HEK293 (cell line): ENCODE measurements at regions not wholly inside any gene's neighbourhood (a gene's known extent, or its start where the extent isn't known, plus 50 kb on each side); places are given as distances from the start of the nearest gene placed in this dataset.
"Not testable (repeated sequence)": the region's sequence is repeated elsewhere in the genome, so short reads cannot be mapped to it uniquely, and the experiment has no call there.

ENCODE experiments used
- CTCF ChIA-PET: fragments of 350-600 bp; formaldehyde crosslinking; extraction: SDS; loops from one replicate; lab custom pipeline; 2021; ENCODE audit warnings: antibody characterized with exemption; lab: Yijun Ruan, JAX
- POLR2A ChIA-PET: fragments of 300-600 bp; formaldehyde crosslinking; extraction: SDS; loops from one replicate; lab custom pipeline; 2020; ENCODE audit warnings: antibody characterized with exemption, inconsistent platforms; lab: Yijun Ruan, JAX
- H3K27ac ChIP-seq: fragments of 200-500 bp; sonication (Bioruptor generic); 2 replicates; pipeline ENCODE4 v1.5.1; 2014; ENCODE audit warnings: low read depth, low read length, control low read depth, inconsistent platforms; ENCODE audit errors: extremely low read depth
- H3K36me3 ChIP-seq, 2 experiments: fragments of 200-500 bp in 1 of 2; sonication (Bioruptor generic) in 1 of 2; 1 replicate in 1 of 2; 2 replicates in 1 of 2; pipeline ENCODE4 v1.5.1; 2014 to 2017; ENCODE audit warnings: inconsistent platforms in 2 of 2, low read length in 2 of 2; ENCODE audit not compliant: control insufficient read depth in 2 of 2, insufficient read depth in 1 of 2
- H3K4me1 ChIP-seq: fragments of 200-500 bp; sonication (Bioruptor generic); 2 replicates; pipeline ENCODE4 v1.5.1; 2014; ENCODE audit warnings: mild to moderate bottlenecking, low read length, inconsistent platforms; ENCODE audit not compliant: control insufficient read depth, insufficient read depth
- H3K4me3 ChIP-seq: 2 replicates; pipeline ENCODE4 v1.5.1; 2011; ENCODE audit warnings: low read depth, mild to moderate bottlenecking, control low read depth, low read length, moderate library complexity
- H3K9me3 ChIP-seq: fragments of 200-500 bp; sonication (Bioruptor generic); 2 replicates; pipeline ENCODE4 v1.5.1; 2014; ENCODE audit warnings: low read depth, low read length, inconsistent platforms; ENCODE audit not compliant: control insufficient read depth, insufficient read depth
- ELK4 ChIP-seq: IDR thresholded peaks from 2 replicates; pipeline ENCODE4 v1.6.1; 2011; ENCODE audit warnings: mild to moderate bottlenecking, low read depth, low read length, borderline replicate concordance
- KLF10 ChIP-seq: fragments of 450-650 bp; IDR thresholded peaks from 2 replicates; pipeline ENCODE4 v1.5.1; 2018; ENCODE audit warnings: missing biosample characterization, mild to moderate bottlenecking, missing genetic modification characterization
- KLF9 ChIP-seq: fragments of 450-650 bp; formaldehyde crosslinking; IDR thresholded peaks from 2 replicates; pipeline ENCODE4 v1.5.1; 2016; ENCODE audit warnings: missing biosample characterization, missing genetic modification characterization, low read depth
- PRDM10 ChIP-seq: fragments of 450-650 bp; formaldehyde crosslinking; IDR thresholded peaks from 2 replicates; pipeline ENCODE4 v1.5.1; 2016; ENCODE audit warnings: missing biosample characterization, missing genetic modification characterization
- RBAK ChIP-seq: fragments of 450-650 bp; formaldehyde crosslinking; IDR thresholded peaks from 2 replicates; pipeline ENCODE4 v1.5.1; 2016; ENCODE audit warnings: missing biosample characterization, missing genetic modification characterization
- SP7 ChIP-seq: fragments of 450-650 bp; formaldehyde crosslinking; IDR thresholded peaks from 2 replicates; pipeline ENCODE4 v1.5.1; 2016; ENCODE audit warnings: missing biosample characterization, missing genetic modification characterization
- TRIM28 ChIP-seq: IDR thresholded peaks from 2 replicates; pipeline ENCODE4 v1.6.1; 2011; ENCODE audit warnings: low read length, control low read depth, borderline replicate concordance
- ZBTB48 ChIP-seq: fragments of 450-650 bp; formaldehyde crosslinking; IDR thresholded peaks from 2 replicates; pipeline ENCODE4 v1.5.1; 2016; ENCODE audit warnings: missing biosample characterization, missing genetic modification characterization
- ZFP37 ChIP-seq: fragments of 450-650 bp; formaldehyde crosslinking; IDR thresholded peaks from 2 replicates; pipeline ENCODE4 v1.5.1; 2016; ENCODE audit warnings: missing biosample characterization, missing genetic modification characterization
- ZNF140 ChIP-seq: fragments of 450-650 bp; formaldehyde crosslinking; IDR thresholded peaks from 2 replicates; pipeline ENCODE4 v1.5.1; 2016; ENCODE audit warnings: missing biosample characterization, missing genetic modification characterization
- ZNF311 ChIP-seq: fragments of 450-650 bp; formaldehyde crosslinking; IDR thresholded peaks from 2 replicates; pipeline ENCODE4 v1.5.1; 2017; ENCODE audit warnings: missing biosample characterization, missing genetic modification characterization, borderline replicate concordance
- ZNF580 ChIP-seq: fragments of 450-650 bp; formaldehyde crosslinking; IDR thresholded peaks from 2 replicates; pipeline ENCODE4 v1.5.1; 2016; ENCODE audit warnings: missing biosample characterization, missing genetic modification characterization
- ZNF624 ChIP-seq: fragments of 450-650 bp; formaldehyde crosslinking; IDR thresholded peaks from 2 replicates; pipeline ENCODE4 v1.5.1; 2017; ENCODE audit warnings: missing biosample characterization, missing genetic modification characterization
- ZNF654 ChIP-seq: fragments of 450-650 bp; formaldehyde crosslinking; IDR thresholded peaks from 2 replicates; pipeline ENCODE4 v1.5.1; 2016; ENCODE audit warnings: low read depth, missing biosample characterization, missing genetic modification characterization
- ZNF768 ChIP-seq: fragments of 450-650 bp; formaldehyde crosslinking; IDR thresholded peaks from 2 replicates; pipeline ENCODE4 v1.5.1; 2018; ENCODE audit warnings: missing biosample characterization, mild to moderate bottlenecking, missing genetic modification characterization
- ZSCAN30 ChIP-seq: fragments of 450-650 bp; IDR thresholded peaks from 2 replicates; pipeline ENCODE4 v1.5.1; 2018; ENCODE audit warnings: missing biosample characterization, mild to moderate bottlenecking, missing genetic modification characterization, moderate library complexity

GRCh38 chr2:208807756-208808155 is 401.2 kb downstream of the PTH2R start (continued):
- TF ChIP-seq ZNF311 (tag by site-specific recombination) (no peak), ZNF140 (tag by site-specific recombination) (no peak), RBAK (tag by site-specific recombination) (no peak), KLF10 (tag by site-specific recombination) (no peak), ZFP37 (tag by site-specific recombination) (no peak), ZNF768 (tag by site-specific recombination) (no peak), ZNF580 (no peak), SP7 (no peak), KLF9 (tag by site-specific recombination) (no peak), TRIM28 (no peak)
- TF ChIP-seq, all 188 proteins: peak for 0

GRCh38 chr2:208811885-208812284 is 405.3 kb downstream of the PTH2R start:
- H3K36me3 ChIP-seq, H3K27ac ChIP-seq, POLR2A ChIA-PET, H3K4me3 ChIP-seq, H3K9me3 ChIP-seq, H3K4me1 ChIP-seq: not testable (repeated sequence)
- CTCF ChIA-PET: interaction anchor here (0.6 kb wide), 1 partner anchor 59 kb away, joined by 3 read pairs; no protein-coding TSS in a partner anchor

- no peaks in the 10 kb centered on the region for H3K9me3 ChIP-seq
- H3K4me3 ChIP-seq: no peak overlapping the region
- ChIA-PET CTCF (interaction anchor here (0.5 to 0.6 kb wide), 2 partner anchors 141 to 540 kb away, joined by 3 read pairs; no protein-coding TSS in a partner anchor), POLR2A (no interaction called here)
- TF ChIP-seq PRDM10 (tag by site-specific recombination) (no peak), ZNF654 (tag by site-specific recombination) (no peak), ZBTB48 (tag by site-specific recombination) (no peak), ELK4 (no peak), ZSCAN30 (no peak), ZNF624 (no peak)
- no peaks in the 10 kb centered on the region for H3K36me3 ChIP-seq
- no peaks in the 10 kb centered on the region for H3K4me1 ChIP-seq
- no peak overlapping the region for H3K27ac ChIP-seq
Observed at GRCh38 chr2:208819190-208819589, 412.6 kb downstream of the PTH2R start.
